GM23248 (cell line): ENCODE measurements at regions not wholly inside any gene's neighbourhood (a gene's known extent, or its start where the extent isn't known, plus 50 kb on each side); places are given as distances from the start of the nearest gene placed in this dataset.

Source experiments
- DNase-seq: peaks from one replicate; pipeline ENCODE4 v3.0.0-alpha.2; 2015
- H2AFZ ChIP-seq: fragments of 200-600 bp; sonication (generic); 2 replicates; pipeline ENCODE4 v1.6.1; 2016; ENCODE audit warnings: antibody characterized with exemption
- H3F3A ChIP-seq: fragments of 200-600 bp; sonication (generic); 2 replicates; pipeline ENCODE4 v1.6.1; 2016; ENCODE audit warnings: mild to moderate bottlenecking, antibody characterized with exemption, mixed run types; ENCODE audit not compliant: insufficient read depth
- H3K27ac ChIP-seq: fragments of 200-600 bp; sonication (generic); 2 replicates; pipeline ENCODE4 v1.5.1; 2016; ENCODE audit warnings: mild to moderate bottlenecking
- H3K27me3 ChIP-seq: fragments of 200-600 bp; sonication (generic); replicated peaks from 2 replicates; pipeline ENCODE4 v1.6.1; 2016; ENCODE audit warnings: mild to moderate bottlenecking; ENCODE audit not compliant: insufficient read depth
- H3K36me3 ChIP-seq: fragments of 200-600 bp; sonication (generic); 2 replicates; pipeline ENCODE4 v1.6.1; 2016; ENCODE audit warnings: low read depth, mild to moderate bottlenecking
- H3K4me1 ChIP-seq: fragments of 200-600 bp; sonication (generic); 2 replicates; pipeline ENCODE4 v1.6.1; 2016; ENCODE audit warnings: mild to moderate bottlenecking; ENCODE audit not compliant: insufficient read depth
- H3K4me2 ChIP-seq: fragments of 200-600 bp; sonication (generic); one replicate; pipeline ENCODE4 v1.6.1; 2016; ENCODE audit warnings: mild to moderate bottlenecking; ENCODE audit not compliant: unreplicated experiment
- H3K4me3 ChIP-seq: fragments of 200-600 bp; sonication (generic); 2 replicates; pipeline ENCODE4 v1.5.1; 2016; ENCODE audit warnings: mild to moderate bottlenecking
- H3K79me2 ChIP-seq: fragments of 200-600 bp; sonication (generic); 2 replicates; pipeline ENCODE4 v1.6.1; 2016; ENCODE audit warnings: mild to moderate bottlenecking; ENCODE audit not compliant: insufficient read depth
- H3K9ac ChIP-seq: fragments of 200-600 bp; sonication (generic); 2 replicates; pipeline ENCODE4 v1.6.1; 2016; ENCODE audit warnings: mild to moderate bottlenecking
- H3K9me2 ChIP-seq: fragments of 200-600 bp; sonication (generic); 2 replicates; pipeline ENCODE4 v1.6.1; 2016; ENCODE audit warnings: mixed run types, mild to moderate bottlenecking, moderate library complexity; ENCODE audit not compliant: insufficient read depth
- H3K9me3 ChIP-seq: fragments of 200-600 bp; sonication (generic); one replicate; pipeline ENCODE4 v1.6.1; 2017; ENCODE audit warnings: low read depth
- H4K20me1 ChIP-seq: fragments of 200-600 bp; sonication (generic); 2 replicates; pipeline ENCODE4 v1.6.0; 2016; ENCODE audit not compliant: insufficient read depth
- EZH2 ChIP-seq: fragments of 200-600 bp; sonication (generic); IDR thresholded peaks from 2 replicates; pipeline ENCODE4 v1.6.1; 2018; ENCODE audit warnings: antibody characterized with exemption, mild to moderate bottlenecking; ENCODE audit not compliant: insufficient read depth, poor library complexity, severe bottlenecking
- EZH2phosphoT487 ChIP-seq: fragments of 200-600 bp; sonication (generic); IDR thresholded peaks from 2 replicates; pipeline ENCODE4 v1.6.1; 2018; ENCODE audit warnings: antibody characterized with exemption, moderate library complexity, mild to moderate bottlenecking, low read depth; ENCODE audit not compliant: insufficient read depth
- WGBS, 2 experiments: methylation state at CpG; one replicate each; pipeline ENCODE4 v1.1.6; 2015 to 2017; ENCODE audit warnings: low lambda C conversion rate in 2 of 2, low coverage in 1 of 2; ENCODE audit errors: missing lambda C conversion rate in 2 of 2; 5-methylcytosine and 5-hydroxymethylcytosine counted together
- in situ Hi-C: fragments of 300-500 bp; cut with MboI; formaldehyde crosslinking; loops from 2 replicates; pipeline ENCODE4 v1.15.0; 2020

DNA sequence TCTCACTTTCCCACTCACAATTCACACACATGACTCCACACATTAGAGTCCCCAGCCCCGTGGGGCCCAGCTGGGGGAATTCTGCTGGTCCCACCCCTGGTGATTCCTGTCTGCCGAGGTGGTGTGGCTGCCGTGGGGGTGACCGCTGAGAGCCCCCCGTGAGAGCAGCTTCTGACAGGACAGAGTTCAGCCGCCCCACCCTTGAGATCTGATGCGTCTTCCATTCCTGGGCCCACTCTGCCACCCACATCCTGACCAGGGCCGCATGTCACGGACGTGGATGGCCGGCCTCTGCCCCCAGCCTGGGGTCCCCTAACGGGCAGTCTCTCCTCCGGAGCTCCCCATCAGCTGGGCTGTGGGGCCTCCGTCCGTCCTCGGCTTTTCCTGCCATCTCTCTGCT, 240.1 kb upstream of the PITRM1 start:
- no peak for TF ChIP-seq EZH2phosphoT487
- no peak for TF ChIP-seq EZH2
- DNase-seq: no peak
- Histone ChIP-seq H3K4me1 (no peaks in the 10 kb centered on the region), H3K9me3 (no peaks in the 10 kb centered on the region), H3K36me3 (no peaks in the 10 kb centered on the region), H4K20me1 (no peaks in the 10 kb centered on the region), H3K79me2 (no peaks in the 10 kb centered on the region), H2AFZ (no peak overlapping the region), H3K4me2 (no peak overlapping the region), H3K4me3 (no peak overlapping the region), H3K27me3 (no peaks in the 10 kb centered on the region), H3K9me2 (no peaks in the 10 kb centered on the region), H3K9ac (no peak overlapping the region), H3F3A (no peaks in the 10 kb centered on the region), H3K27ac (no peak overlapping the region)
- 76 to 77% methylated on average over 13 to 16 of the region's 16 CpGs for WGBS, 2 experiments
- in situ Hi-C loops: no loop called here

DNA sequence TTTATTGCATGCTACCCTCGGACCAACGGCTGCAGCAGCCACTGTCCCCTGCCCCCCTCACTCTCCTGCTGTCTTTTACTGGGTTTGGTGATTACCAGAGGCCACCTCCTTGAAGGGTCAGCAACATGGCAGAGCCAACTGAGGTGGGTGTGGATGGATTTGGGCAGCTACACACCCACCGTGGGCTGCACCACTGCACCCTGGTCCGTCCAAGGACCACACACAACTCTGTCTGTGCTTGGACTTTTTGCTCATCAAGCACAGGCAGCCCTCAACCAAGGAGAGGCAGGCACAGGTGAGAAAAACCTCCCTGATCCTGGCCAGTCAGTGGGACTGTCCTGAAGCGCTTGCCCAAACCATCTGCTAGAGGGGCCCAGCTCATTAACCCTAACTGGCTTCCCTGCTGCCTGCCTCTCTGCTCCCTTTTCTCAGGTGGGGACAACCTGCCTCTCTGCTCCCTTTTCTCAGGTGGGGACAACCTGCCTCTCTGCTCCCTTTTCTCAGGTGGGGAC, 239.5 kb upstream of the PITRM1 start:
- no peak overlapping the region for H3K9ac ChIP-seq
- WGBS, 2 experiments: 73 to 79% methylated on average over 5 of the region's 5 CpGs
- no peak overlapping the region for H3K27ac ChIP-seq
- no peak overlapping the region for H2AFZ ChIP-seq
- no peaks in the 10 kb centered on the region for H3K27me3 ChIP-seq
- H3K36me3 ChIP-seq: no peaks in the 10 kb centered on the region
- H3K79me2 ChIP-seq: no peaks in the 10 kb centered on the region
- H3K4me1 ChIP-seq: no peaks in the 10 kb centered on the region
- no peak for TF ChIP-seq EZH2
- no peak for TF ChIP-seq EZH2phosphoT487
- no peak overlapping the region for H3K4me2 ChIP-seq
- H3K9me2 ChIP-seq: no peaks in the 10 kb centered on the region
- no peak for DNase-seq
- no peak overlapping the region for H3K4me3 ChIP-seq
- in situ Hi-C loops: no loop called here
- H3K9me3 ChIP-seq: no peaks in the 10 kb centered on the region
- no peaks in the 10 kb centered on the region for H3F3A ChIP-seq
- no peaks in the 10 kb centered on the region for H4K20me1 ChIP-seq

DNA sequence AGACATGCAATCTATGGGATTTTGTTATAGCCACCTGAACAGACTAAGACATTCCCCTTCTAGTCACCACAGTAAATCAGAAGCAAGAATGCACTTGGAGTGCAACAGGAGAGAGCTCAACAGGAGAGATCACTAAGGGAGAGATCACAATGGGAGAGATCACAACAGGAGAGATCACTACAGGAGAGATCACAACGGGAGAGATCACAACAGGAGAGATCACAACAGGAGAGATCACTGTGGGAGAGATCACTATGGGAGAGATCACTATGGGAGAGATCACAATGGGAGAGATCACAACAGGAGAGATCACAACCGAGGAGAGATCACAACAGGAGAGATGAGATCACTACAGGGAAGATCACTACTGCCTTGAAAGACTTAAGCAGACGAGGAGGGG, 238.5 kb upstream of the PITRM1 start:
- Histone ChIP-seq H3K4me2 (no peak overlapping the region), H3K4me3 (no peak overlapping the region), H3K27me3 (no peaks in the 10 kb centered on the region), H2AFZ (no peak overlapping the region), H3K36me3 (no peaks in the 10 kb centered on the region), H3K9me2 (no peaks in the 10 kb centered on the region), H3F3A (no peaks in the 10 kb centered on the region), H3K9ac (no peak overlapping the region), H3K79me2 (no peaks in the 10 kb centered on the region), H4K20me1 (no peaks in the 10 kb centered on the region), H3K9me3 (no peaks in the 10 kb centered on the region), H3K27ac (no peak overlapping the region), H3K4me1 (no peaks in the 10 kb centered on the region)
- TF ChIP-seq EZH2: no peak
- DNase-seq: no peak
- in situ Hi-C loops: no loop called here
- 47 to 61% methylated on average over 3 of the region's 3 CpGs for WGBS, 2 experiments

DNA sequence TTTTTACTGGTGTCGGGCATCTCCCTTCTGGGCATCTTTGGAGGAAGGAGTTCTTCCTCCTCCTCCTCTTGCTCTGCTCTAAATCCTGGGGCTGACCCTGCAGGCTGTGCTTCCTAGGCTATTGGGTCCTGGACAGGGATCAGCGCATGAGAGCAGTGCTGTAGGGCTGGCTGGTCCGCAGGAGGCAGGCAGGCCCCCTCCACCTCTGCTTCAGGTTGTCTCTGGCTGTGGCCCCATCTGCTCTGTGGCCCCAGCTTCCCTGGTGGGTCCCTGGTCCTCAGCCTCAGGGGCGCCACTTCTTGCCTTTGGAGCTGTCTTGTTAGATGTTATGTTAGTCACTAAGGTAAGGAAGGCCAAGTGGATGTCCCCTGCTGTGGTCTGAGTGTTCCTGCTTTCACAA, 237.3 kb upstream of the PITRM1 start:
- in situ Hi-C loops: no loop called here
- 72 to 83% methylated on average over 4 of the region's 4 CpGs for WGBS, 2 experiments
- Histone ChIP-seq H3K79me2 (no peaks in the 10 kb centered on the region), H3K36me3 (no peaks in the 10 kb centered on the region), H3K27ac (no peak overlapping the region), H3F3A (no peaks in the 10 kb centered on the region), H3K4me1 (no peaks in the 10 kb centered on the region), H4K20me1 (no peaks in the 10 kb centered on the region), H3K9ac (no peak overlapping the region), H3K9me2 (no peaks in the 10 kb centered on the region), H3K4me3 (no peak overlapping the region), H3K4me2 (no peak overlapping the region), H3K27me3 (no peaks in the 10 kb centered on the region), H3K9me3 (no peaks in the 10 kb centered on the region), H2AFZ (no peak overlapping the region)
- TF ChIP-seq EZH2 (no peak), EZH2phosphoT487 (no peak)
- no peak for DNase-seq
